Stimulated activated CD4-positive, alpha-beta T cell treated with anti-CD3 and anti-CD28 coated beads, TNF-alpha, amount 100 ng/mL, for 48 hours (primary cell): ENCODE measurements at regions not wholly inside any gene's neighbourhood (a gene's known extent, or its start where the extent isn't known, plus 50 kb on each side); places are given as distances from the start of the nearest gene placed in this dataset.
"Not testable (repeated sequence)": the region's sequence is repeated elsewhere in the genome, so short reads cannot be mapped to it uniquely, and the experiment has no call there.

ENCODE experiments used
- DNase-seq, 3 donors: peaks; one replicate each; pipeline ENCODE4 v3.0.0-alpha.2; 2020; ENCODE audit warnings: low read depth in 3 of 3

GRCh38 chr5:102617191-102618187 lies 118.7 kb upstream of the SLCO6A1 start:
- DNase-seq = no peak

GRCh38 chr5:102622262-102622661 lies 123.5 kb upstream of the SLCO6A1 start:
- no peak for DNase-seq

GRCh38 chr5:102623329-102624065 lies 124.7 kb upstream of the SLCO6A1 start:
- no peak for DNase-seq

GRCh38 chr5:102624405-102624804 lies 125.6 kb upstream of the SLCO6A1 start:
- no peak for DNase-seq

DNA sequence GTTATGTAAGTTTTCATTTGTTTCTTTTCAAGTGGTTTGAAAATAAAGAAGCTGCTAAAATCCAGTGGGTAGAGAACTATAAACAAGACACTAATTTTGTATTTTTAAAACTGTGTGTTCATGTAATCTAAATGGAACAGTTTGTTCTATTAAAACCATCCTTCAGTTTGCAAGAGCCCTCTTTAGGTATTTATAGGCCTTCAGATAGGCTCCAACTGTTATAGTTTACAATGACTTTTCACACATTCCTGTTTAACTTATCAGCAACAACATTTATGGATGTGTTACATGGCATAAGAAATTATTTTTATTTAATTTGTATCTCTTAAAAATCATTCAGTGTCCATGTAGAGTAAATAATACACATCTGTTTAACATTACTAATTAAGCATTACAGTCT lies 126.7 kb upstream of the SLCO6A1 start:
- DNase-seq = no peak

GRCh38 chr5:102625928-102626327 lies 127.1 kb upstream of the SLCO6A1 start:
- DNase-seq = no peak

GRCh38 chr5:102627315-102627714 lies 127.8 kb upstream of the PAM start:
- DNase-seq = no peak

- DNase-seq = no peak
Measured at GRCh38 chr5:102628441-102629175, 126.5 kb upstream of the PAM start.

DNA sequence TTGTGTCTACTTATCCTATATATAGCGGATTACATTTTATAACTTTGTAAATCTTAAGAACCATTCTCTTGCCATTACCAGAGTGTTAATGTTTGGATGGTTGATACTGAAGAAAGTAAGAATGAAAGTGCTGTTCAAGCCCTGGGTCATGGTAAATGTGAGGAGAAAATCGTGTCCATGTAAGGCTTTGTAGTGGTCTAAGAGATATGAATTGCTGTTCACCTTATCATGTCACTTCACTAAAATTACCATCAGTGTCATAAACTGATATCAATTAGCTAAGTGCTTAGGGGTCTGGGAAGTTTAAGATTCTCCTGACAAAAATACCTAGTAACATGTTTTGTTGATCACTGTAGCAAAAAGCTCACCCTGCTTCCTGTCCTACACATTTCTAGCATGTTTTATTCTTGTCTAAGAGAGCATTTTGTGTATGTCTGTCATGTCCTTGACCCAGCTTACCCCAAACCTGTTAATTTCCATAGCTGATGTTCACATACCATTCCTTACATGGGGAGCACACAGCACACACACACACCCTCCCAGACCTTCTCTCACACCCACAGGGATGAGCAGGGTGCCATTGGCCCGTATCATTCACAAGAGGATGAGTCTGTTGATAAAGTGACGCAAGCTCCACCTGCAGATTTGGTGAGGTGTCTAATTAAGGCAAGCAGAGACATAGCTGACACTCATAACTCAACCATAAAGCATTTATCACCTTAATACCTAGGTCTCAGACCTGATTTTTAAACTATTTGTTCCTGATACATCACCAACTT lies 125.1 kb upstream of the PAM start:
- no peak for DNase-seq

DNA sequence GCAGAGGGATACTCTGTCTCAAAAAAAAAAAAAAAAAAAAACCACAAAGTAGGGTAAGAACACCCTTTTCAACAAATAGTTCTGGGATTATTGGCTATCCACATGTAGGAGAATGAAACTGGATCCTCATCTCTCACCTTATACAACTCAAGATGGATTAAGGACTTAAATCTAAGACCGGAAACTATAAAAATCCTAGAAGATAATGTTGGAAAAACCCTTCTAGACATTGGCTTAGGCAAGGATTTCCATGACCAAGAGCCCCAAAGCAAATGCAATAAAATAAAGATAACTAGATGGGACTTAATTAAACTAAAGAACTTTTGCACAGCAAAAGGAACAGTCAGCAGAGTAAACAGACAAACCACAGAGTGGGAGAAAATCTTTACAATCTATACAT lies 119.7 kb upstream of the PAM start:
- DNase-seq = not testable (repeated sequence)

DNA sequence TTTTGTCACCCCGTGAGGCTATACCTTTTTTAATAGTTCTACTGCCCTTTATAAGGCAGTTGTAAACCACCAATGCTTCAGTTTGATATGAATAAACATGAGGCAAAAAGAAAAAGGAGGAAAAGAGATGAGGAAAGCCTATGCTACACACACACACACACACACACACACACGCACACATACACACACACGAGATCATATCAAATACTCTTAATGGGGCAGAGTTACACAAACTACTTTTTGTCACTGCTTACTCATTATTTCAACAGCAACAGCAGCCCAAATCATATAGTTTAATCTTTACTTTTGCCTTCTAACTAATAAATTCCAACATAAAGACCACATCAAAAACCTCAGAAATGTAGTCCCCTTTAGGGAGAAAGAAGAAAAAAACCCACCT lies 116.8 kb upstream of the PAM start:
- DNase-seq = no peak

DNA sequence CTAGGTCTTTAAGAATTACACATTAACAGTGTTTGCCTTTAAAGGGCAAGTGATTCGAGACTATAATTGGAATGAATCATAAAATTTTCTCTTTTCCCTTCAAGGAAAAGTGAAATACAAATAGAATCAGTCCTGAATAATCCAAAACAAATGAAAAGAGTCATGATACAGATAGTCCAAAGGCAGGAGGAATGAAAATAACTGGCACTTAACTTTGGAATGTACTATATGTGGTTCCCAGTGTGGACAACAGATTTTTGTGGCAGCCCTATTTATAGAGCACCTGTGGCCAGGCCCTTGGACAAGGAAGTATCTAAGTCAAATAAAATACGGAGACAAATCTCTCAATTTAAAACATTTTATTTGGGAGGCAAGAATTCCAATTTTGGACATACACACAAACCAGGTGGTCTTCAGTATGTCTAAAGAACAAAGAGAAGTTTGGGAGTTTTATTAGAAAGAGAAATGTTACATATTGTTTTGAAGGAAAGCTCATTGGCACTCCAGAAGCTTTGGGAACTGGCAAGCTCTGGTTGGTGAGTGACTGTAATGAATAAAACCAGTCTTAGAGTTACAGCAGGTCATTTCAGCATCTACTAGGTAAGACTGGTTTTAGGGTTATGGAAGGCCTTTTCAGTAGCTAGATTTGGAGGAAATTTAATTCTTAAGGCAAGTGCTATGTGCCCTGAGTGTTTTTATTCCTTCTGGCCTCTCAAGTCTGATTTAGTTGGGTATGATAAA lies 116.0 kb upstream of the PAM start:
- no peak for DNase-seq

GRCh38 chr5:102649731-102650130 lies 105.4 kb upstream of the PAM start:
- no peak for DNase-seq

GRCh38 chr5:102651466-102651865 lies 103.6 kb upstream of the PAM start:
- no peak for DNase-seq

GRCh38 chr5:102654559-102655349 lies 100.4 kb upstream of the PAM start:
- DNase-seq = no peak

DNA sequence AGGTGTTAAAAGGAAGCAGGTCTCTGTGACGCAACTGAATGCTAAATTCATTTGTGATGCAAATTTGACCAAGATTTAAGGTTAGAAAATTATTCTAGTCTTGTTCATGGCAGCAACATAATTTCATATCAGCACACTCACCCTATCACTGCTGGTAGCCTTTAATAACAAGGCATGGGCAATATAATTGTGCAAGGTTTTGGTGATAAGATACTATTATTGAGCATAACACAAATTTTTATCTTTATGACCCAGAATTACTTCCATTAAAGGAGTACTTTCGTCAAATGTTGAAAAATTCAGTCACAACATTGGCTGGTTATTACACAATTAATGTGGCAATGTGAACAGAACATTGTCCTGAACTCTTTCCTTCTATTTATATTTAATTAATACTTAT lies 96.0 kb upstream of the PAM start:
- no peak for DNase-seq

GRCh38 chr5:102660111-102660510 lies 95.0 kb upstream of the PAM start:
- no peak for DNase-seq

GRCh38 chr5:102663749-102664530 lies 91.2 kb upstream of the PAM start:
- no peak for DNase-seq
